ENCODE measurements at regions not wholly inside any gene's neighbourhood (a gene's known extent, or its start where the extent isn't known, plus 50 kb on each side); places are given as distances from the start of the nearest gene placed in this dataset.

DNA sequence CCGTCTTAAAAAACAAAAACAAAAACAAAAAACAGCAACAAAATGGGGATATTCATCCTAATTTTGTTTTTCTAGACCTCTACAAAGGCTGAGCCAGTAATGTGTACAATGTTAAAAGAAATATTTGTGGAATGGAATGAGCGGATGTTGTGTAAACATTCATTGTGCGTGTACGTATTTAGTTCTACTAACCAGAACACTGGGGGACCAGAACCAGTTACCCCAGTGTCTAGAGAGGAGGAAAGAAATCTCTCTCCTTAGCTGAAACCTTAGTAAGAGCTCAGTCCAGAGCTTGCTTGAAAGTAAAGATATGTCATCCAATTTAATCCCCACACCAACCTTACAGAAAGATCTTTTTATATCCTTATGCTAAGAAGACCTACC lies 106.7 kb upstream of the CPEB4 start:
- DNase-seq (ENCODE audit: low read depth), result no peak

DNA sequence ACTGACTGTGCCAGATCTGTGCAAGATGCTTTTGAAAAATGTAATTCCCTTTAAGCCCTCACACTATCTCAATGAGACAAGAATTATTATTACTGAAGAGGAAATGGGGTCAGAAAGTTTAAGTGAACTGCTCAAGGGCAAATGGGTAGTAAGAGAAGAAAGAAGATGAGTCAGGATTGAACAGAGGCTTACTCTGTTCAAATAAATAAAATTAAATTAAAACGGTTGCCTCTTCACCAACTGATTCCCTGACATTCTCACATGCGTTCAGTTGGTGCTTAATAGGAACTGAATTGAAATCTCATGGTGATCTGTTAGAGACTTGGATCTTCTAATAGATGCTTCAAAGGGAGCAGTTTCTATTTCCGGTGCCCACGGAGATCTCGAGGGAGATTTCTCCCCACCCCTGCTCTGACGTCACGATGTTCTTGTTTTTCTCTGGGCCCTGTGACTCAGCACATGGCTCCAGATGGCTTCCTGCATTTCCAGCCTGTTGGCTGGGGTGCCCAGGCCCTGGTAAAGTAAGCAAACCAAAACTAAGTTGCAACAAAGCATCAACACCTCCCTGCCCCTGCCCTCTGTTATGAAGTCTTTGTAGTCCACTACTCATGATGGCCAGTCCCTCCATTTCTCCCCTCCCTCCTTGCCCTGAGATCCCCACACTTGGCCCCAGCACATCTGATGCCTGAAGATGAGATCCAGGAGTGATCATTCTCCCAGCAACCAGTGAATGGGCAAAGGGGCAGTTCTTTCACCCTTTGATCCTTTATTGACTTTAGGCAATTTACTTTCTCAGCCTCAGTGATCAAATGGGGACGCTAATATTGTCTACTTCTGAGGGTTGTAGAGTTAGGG lies 106.1 kb upstream of the CPEB4 start:
- DNase-seq (ENCODE audit: low read depth), result peak; percentile 17

DNA sequence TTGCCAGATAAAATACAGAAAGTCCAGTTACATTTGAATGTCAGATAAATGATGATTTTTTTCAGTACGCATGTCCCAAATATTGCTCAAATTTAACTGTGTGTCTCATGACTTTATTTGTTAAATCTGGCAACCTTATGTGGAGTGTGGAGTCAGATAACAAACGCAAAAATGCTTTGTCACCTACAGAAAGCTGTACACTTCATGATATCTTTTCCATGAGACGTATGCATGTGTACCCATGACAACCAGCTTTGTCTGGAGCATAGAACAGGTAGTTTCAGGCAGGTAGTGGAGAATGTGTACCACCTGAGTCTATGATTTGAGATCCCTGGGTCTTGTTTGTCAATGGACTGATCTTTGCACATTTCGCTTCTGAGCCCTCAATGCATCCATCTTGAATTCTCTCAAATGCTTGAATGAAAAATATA lies 105.5 kb upstream of the CPEB4 start:
- no peak for DNase-seq (ENCODE audit: low read depth)

DNA sequence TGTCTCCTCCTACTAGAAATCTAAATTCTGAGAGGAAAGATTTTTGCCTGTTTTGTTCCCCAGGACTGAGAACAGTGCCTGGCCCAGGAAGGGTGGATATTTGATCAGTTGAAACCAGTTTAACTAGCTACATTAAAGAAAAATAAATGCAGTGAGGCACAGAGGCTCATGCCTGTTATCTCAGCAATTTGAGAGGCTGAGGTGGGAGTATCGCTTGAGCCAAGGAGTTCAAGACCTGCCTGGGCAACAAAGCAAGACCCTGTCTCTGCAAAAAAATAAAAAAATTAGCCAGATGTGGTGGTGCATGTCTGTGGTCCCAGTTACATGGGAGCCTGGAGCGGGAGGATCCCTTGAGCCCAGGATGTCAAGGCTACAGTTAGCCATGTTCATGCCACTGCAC lies 104.8 kb upstream of the CPEB4 start:
- no peak for DNase-seq (ENCODE audit: low read depth)

DNA sequence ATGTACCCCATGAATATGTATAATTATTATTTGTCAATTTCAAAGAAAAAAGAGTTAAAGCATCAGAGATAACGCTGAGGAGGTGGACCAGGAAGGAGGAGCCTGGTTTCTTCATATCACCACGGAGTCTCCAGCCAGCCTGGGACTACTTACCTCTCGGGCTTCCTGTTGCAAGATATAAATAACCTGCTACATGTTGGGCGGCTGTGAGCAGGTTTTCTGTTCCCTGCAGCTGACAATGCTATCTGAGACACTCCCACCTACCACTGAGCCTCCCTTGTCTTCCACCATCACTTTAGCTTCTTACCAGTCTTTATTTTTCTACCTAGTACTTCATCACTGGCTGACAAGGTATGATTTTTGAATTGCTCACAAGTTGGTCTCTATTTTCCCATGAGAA lies 102.7 kb upstream of the CPEB4 start:
- DNase-seq (ENCODE audit: low read depth), result no peak

DNA sequence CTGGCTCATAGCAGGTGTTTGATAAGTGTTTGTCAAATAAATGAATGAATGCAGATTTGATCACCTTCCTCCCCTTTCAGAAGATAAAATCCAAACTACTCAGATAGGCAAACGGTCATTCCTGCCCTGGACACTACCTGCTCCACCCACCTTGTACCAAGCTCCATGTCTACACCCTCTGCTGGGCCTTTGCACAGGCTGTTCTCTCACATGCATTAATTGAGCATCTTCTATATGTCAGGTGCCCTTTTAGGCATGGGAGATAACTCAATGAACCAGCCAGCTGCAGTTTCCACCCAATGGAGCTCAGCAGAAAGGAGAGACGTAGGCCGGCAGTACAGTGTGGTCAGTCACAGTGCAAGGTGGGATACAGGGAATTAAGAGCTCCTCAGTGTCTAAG lies 102.3 kb upstream of the CPEB4 start:
- DNase-seq (ENCODE audit: low read depth), result no peak

DNA sequence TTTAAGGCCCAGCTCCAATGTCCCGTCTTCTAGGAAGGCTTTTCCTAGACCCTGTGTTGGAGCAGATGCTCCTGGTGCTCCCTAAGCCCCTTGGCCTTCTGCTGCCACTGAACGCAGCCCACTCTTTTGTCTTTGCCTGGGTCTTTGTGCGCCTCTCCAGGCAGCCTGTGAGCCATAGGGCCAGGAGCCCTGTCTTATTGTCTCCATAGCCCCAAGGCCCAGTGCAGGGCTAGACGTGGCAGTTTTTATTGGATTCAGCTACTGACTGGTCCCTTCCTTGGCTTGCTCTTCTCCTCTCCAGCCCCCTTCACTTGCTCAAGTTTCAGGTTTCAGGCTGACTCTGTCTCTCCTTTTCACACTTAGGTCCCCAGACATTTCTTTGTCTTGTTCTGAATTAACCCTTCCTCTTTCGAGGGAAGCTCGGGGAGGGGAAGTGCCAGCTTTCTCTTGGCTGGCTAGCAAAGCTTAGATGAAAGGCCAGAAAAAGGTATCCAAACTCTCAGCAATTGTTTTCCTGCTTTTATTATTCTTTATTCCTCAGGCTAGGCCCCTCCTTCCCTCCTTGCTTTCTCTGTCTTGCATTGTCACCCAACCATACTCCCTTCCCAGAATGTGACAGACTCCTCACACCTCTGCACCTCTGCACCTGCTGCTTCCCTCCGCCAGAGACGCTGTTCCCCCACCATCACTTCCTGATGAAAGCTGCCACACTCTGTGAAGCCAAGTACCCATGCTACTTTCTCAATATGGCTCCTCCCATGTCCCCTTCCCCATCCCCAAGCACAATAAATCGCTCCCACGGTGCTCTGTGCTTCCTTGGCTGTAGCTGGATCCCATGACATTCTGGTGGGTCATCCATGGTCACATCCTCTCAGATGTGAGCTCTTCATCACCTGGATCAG lies 101.6 kb upstream of the CPEB4 start:
- DNase-seq (ENCODE audit: low read depth), result no peak

DNA sequence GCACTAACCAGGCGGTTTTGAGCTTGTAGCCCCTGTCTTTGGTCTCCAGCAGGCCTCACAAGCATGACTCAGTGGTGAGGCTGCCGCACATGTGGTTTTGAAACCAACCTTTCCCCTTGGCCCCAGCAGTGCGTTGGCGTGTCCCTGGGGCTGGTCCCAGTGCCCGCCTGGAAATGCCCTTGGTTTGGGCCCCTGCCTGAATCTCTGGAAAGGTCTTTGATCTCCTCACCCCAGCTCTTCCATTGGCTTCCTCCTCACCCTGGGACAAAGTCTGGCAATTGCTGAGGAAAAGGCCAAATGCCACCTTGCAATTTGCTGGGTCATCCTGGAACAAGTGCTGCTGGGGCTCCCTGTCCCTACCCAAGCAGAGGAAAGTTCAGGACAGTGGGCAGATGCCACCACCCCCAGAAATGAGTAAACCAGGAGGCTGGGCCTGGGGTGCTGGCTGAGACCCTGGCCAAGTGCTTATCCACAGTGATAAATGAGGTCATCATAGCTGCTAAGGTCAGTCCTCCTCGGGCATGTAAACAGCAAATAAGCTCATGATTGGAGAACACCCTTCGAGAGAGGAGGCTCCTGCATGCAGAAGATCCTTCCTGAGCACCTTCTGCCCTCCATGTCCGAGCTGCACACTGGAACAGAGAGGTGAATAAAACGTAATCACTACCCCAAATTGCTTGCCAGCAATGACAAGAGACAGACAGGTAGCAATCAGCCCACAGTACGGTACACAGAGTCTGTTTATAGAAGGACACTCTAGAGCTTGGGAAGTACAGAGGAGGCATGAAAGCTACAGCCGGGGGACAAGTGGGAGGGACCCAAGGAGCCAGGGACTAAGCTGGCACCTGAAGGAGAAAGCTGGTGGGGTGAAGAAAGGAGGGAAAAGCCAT lies 98.9 kb upstream of the CPEB4 start:
- no peak for DNase-seq (ENCODE audit: low read depth)

DNA sequence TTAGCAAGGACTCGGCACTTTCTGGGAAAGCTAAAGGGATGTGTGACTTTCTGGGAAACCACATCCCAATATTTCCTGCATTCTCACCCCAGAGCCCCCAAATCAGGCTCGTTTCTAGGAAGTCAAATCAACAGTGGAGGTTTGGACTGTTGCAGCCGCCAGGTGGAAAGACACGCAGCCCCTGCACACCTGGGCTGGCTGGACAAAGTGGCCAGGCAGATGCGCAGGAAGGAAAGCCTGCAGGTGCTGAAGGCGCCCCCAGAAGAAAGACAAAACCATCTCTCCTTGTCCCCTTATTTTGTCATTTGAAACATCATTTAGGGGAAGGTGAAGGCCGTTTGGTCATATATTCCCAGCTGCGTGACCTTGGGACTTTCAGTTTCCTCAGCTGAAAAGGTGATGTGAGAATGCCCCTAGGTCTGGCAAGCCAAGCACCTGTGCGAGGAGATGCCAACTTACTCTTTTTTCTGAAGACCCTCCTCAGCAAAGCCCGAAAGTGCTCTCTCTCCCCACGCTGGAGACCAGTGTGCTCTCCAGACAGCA lies 97.9 kb upstream of the CPEB4 start:
- no peak for DNase-seq (ENCODE audit: low read depth)

DNA sequence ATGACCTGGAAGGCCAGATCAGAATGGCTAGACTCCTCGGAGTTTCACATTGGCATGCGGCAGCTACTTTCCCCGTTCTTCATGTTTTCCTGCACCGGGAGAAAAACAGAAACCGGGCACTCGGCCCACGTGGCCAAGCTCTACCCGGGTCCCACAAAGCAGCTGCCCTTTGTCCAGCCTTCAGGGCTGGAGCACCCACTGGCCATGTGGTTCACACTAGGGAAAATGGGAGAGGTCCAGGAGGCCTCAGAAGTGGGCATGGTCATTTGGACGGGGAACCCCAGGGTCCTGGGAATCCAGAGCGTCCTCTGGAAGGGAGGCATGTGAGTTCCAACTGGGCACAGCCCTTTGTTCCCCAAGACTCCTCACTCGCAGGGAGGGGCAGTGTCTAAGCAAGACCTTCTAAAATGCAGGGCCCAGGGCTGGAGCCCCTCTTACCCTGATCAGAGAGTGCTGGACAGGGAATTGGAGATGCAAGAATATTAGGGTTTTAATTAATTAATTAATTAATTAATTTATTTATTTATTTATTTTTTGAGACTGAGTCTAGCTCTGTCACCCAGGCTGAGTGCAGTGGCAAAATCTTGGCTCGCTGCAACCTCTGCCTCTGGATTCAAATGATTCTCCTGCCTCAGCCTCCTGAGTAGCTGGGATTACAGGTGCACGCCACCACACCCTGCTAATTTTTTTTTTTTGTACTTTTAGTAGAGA lies 97.2 kb upstream of the CPEB4 start:
- no peak for DNase-seq (ENCODE audit: low read depth)

DNA sequence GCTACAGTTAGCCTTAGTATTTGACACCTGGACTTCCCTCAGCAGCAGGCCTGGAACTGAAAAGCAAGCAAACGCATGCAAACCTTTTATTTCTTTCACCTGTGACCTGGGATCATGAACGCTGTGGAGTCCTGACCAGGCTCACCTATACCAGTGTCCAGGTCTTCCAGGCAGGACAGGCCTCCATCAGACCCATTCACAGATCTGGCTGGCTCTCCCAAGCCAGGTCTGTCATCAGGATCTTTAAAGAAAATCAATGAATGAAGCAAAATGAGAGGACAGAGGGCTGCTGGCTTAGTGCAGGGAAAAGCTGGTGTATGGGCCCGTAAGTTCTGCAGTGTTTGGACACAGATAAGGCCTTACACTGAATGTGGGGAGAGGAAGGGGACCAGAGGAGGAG lies 96.3 kb upstream of the CPEB4 start:
- DNase-seq (ENCODE audit: low read depth), result no peak

DNA sequence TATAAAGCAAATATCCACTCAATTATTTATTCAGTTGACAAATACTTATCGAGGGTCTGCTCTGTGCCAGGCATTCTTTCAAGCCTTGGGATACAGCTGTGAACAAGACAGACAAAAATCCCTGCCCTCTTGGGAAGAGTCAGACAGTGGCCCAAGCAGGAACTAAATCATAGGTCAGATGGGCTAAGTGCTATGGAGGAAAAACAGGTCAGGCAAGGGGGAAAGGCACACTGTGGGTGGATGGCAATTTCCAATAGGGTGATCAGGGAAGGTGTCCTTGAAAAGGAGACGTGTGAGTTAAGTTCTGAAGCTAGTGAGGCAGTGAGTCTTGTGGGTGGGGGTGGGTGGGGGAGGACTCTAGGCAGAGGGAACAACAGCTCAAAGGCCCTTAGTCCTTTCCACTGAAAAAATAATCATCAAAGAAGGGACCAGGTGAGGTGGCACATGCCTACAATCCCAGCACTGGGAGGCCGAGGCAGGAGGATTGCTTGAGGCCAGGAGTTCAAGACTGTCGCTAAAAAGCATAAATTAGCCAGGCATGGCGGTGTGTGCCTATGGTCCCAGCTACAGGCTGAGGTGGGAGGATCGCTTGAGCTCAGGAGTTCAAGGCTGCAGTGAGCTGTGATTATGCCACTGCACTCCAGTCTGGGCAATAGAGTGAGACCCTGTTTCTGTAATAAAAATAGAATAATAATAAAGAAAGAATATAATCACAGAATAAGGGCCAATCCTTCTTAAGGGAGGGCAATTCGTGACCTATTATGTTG lies 95.2 kb upstream of the CPEB4 start:
- no peak for DNase-seq (ENCODE audit: low read depth)

DNA sequence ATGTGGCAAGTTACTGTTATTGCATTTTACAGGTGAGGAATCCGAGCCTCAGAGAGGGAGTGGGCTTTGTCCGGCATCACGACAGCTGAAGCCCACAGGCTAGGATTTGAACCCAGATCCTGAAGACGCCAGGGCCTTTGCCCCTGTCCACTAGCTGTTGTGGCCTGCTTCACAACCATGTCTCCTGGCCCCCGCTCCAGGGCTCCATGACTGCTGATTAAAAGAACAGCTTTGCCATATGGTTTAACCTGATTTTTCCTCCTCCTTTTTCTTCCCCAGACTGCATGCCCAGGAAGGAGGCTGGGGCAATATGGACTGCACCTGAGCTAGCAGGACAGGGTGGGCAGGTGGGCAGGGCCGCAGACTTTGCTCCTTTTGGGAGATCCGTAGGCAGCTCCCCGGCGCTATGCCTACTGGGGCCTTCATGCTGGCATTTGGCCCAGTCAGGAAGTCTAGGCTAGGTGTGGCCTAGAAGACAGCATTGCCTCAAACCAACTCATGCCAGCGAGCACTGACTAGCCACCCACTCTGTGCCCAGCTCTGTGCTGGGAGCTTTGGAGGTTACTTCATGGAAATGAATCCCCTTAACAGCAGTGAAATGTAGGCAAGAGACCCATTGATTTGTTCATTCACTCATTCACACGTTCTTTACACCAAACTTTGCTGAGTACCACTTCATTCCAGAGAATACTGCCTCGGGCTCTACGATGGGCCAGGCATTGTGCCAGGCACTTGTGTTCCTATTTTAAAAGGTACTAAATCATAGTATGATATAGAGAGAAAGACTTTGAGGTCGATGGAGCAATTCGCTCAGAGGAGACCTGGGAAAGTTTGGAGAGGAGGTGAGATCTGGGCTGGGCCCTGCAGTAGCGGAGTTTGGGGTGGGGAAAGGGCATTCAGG lies 94.3 kb upstream of the CPEB4 start:
- no peak for DNase-seq (ENCODE audit: low read depth)

DNA sequence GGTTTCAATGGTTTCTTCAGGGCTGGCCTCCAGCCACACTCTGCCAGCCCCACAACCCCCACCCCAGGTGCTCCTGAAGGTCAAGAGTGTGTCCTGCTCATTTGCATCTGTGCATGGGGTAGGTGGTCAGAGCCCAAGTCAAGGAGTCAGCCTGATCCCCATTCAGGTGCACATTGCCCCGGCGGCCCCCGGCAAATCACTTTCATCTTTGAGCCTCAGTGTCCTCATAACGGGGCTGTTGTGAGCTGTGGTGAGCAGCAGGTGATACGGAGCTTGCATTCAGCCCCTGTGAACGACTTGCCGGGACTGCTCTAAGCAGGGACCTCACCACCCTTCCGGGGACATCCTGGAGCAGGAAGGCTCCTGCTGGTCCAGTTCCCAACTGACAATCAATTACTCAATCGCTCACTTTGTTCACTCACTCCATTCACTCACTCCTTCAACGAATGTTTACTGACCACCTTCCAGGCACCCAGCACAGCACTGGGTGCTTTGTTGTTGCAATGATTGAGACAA lies 93.2 kb upstream of the CPEB4 start:
- DNase-seq (ENCODE audit: low read depth), result no peak

DNA sequence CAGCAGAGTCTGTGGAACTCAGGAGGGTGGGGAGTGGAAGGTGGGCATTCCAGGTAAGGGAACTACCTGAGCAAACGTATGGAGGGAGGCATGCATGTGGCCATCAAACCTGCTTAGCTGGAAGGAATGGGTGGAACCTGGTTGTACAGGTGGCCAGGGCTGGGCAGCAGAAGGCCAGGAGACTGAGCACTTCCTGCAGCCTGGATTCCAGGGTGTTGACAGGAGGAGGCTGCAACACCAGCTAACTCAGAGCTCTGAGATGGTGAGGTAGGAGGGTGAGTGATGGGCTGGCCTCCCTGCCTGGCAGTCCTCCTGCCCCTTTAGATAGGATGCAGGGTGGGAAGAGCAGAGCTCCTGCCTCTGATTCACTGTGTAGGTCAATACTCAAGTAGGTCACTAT lies 92.5 kb upstream of the CPEB4 start:
- no peak for DNase-seq (ENCODE audit: low read depth)

DNA sequence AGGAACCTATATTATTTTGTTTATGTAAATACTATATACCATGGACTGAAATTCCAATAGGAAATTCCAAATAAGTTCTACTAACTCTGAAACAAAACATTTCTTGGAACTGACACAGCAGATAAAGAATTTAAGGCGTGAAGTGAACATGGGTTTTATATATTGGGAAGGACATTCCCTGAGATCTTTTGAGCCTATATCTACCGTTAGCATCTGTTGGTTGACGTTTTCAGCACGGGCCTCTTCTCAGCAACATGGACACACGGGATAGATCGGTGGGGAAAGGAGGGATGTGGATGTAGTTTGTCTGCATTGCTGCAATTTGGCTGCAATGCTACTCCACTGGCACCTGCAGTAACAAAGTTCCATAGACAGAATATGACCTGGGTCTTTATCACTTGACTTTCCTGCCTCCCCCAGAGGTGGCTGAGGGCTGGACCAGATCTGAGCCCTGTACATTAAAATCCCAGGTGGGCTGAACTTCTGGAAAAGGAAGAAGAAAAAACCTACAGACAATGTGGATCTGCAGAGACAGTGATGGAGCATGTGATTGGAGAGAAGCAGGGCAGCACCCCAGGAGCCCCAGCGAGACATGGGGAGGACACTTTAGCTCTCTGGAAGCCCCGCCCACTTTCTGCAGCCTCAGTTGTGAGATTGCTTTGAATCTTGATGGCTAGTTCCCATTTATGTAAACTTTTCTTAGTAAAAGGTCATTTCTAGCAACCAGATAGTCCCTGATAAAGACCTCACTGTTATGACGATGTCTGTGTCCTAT lies 91.2 kb upstream of the CPEB4 start:
- DNase-seq (ENCODE audit: low read depth), result no peak

DNA sequence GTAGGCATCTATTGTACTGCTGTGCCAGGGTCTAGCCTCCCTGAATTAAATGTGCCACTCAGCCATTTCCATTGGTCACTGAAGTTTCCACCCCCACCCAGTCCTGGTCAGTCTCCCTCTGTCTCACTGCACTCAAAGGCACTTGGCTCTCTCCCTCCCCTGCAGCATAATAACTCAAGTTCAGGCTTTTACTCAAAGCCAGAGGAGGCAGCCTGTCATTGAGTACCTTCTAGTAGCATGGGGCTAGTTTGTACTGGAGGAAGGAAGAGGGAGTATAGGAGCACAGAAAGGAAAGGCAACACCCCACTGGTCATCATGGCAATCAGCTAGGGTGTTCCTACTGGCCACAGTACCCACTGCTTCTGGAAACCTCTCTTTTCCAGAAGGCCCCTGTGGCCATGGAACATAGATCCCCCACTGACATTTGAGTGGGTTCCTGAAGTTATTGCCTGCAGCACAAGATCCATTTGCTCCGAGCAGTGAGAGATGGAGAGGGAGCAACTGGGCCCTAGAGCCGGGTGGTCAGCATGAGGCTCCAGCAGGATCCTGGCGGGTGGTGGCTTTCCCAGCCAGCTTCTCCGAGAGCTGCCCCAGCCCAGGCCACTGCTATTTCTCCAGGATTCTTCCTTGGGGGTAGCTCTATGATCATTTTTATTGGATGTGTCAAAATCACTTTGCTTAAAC lies 89.9 kb upstream of the CPEB4 start:
- DNase-seq (ENCODE audit: low read depth), result no peak

DNA sequence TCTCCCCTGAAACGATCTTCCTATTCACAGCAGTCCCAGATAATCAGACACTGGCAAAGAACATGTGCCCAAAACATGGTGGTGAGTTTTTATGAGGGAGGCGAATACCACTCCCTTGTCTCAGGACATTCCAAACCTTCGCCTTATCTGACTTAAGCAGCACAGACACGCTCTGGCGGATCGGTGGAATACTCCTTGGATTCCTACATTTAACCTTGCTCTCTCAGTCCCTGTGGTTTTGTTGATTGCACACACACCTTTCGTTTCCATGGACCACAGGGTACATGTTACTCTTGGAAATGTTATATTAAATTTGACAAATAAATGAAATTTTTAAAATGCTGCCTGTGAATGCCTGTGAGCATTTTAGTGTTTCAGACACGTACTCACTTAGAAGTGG lies 87.8 kb upstream of the CPEB4 start:
- DNase-seq (ENCODE audit: low read depth), result no peak

All from forelimb muscle (tissue), 1 donor.